Right renal cortex interstitium (tissue), 3 donors: ENCODE measurements at regions not wholly inside any gene's neighbourhood (a gene's known extent, or its start where the extent isn't known, plus 50 kb on each side); places are given as distances from the start of the nearest gene placed in this dataset.
"Not testable (repeated sequence)": the region's sequence is repeated elsewhere in the genome, so short reads cannot be mapped to it uniquely, and the experiment has no call there.

Experiments
- DNase-seq, 3 donors: peaks; one replicate each; pipeline ENCODE4 v3.0.0-alpha.2; 2013; ENCODE audit warnings: low read depth in 3 of 3, low spot score in 2 of 3

DNA sequence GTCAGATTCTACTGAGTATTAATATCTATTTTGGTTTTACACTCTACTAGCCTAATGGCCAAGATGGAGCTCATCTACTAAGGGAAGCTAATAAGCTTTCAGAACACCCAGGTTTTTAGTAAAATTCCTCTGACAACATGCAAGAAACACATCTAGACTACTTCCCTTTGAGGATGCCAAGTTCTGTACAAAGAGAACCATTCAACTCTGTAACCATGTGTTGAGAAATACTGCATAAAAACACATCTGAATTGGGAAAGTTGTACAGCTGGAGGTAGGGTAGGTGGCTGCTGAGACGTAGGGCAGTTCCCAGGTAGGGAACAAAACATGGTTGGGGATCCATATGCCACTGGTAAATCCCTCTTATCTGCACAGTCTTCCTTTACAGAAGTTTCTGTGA lies 66.2 kb downstream of the SC5D start:
- no peak for DNase-seq

DNA sequence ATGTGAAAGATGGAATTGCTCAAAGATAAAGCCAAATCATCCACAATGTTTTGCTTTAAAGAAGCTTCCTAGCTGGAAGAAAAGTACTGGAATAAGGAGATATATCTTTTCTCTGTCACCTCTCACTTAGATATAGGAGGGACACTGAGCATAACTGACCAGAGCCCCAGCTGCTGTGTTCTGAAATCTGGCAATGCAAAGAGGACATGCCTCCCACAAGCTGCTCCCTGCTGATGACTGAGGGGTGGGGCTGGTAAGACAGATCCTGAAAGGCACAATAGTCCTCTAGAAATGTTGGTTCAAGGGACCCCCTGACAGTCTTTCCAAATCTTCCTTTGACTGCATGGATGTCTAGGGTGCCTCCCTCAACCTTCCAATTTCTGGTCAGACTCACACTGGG lies 67.0 kb downstream of the SC5D start:
- no peak for DNase-seq

DNA sequence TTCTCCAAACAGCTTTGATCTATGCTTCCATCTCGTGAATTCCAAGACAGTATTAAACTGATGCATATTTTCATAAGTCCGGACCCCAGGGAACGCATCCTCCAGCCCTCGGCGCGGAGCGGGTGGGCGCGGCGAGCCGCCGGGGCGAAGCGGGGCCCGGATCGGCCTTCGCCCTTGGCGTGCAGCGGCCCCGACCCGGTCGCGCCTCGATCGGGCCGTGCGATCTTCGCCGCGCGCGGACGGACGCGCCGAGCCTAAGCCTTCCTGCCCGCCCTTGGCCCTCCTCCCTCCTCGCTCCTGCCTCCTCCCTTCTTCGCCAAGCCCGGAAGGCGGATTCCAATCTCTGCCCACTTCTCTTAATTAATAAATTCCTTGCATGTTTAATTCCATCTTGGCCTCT lies 70.4 kb downstream of the SC5D start:
- DNase-seq = not testable (repeated sequence)

DNA sequence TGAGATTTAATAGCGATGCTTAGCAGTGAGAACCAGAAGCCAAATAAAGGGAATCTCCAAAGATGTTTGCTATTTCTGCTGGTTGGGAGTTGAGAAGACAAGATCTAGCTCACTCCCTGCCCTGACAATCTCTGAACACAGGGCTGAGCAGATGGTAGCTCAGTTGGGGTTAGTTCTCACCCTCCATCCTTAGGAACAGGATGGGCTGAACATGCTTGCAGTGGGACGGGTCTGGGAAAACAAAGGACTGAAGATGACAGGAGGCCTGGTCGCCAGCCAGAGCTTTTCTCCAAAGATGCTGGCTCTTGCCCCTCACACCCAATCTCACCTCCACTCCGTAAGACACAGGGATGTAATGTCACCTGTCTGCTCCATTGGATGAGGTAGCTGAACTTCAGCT lies 72.7 kb downstream of the SC5D start:
- no peak for DNase-seq

DNA sequence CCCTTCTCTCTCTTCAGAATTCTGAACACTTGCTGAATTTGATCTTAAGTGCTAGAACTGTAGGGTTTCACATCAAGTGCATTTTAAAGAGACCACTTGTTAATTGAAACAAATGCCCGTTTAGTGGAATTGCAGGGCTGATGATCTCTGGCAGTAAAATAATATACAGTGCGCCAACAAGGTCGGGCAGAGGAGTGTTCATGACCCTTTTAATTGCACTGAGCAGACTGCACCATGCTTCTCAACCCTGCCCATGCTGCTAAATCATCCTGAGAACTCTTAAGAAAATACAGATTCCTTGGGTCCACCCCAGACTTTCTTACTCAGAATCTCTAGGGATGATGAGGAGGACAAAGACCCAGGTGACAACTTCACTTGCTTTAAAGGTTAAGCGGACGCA lies 73.5 kb downstream of the SC5D start:
- no peak for DNase-seq

DNA sequence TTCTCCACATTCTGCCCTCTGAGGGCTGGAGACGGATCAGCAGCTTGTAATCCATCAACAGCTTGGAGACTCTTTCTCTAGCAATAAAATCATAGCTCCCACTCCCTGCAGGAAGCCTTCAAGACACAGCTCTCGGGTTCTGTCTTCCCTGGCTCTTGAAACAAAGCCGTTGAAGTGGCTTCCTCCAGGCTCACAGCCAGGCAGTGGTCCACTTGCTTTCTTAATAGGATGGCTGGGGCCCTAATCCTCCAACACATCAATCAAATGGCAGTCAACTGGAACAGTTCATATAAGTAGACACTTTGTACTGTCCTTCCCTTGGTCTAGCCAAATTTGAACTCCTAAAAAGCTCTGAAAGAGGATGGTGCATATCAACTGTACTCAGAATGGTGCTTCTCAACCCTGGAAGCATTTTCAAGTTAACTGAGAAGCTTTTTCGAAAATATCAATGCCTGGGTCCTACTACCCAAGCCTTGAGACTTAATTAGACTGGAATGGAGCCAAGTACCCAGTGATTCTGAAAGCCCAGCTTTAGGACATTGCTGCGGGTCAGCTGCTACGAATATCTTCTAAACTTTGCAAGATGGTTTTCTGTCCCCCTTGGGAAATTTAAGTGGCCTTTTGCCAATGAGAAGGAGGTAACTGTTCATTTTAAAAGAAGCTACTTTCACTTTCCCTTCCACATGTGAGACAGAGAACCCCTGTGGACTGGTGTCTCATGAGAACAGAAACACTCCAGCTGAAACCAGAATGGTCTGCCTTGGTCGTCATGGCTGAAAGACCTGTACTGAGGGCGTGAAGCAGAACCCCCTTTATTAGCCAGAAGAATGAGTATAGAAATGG lies 74.7 kb downstream of the SC5D start:
- peak in 2 of 3 donors; percentile 33 to 43 for DNase-seq

DNA sequence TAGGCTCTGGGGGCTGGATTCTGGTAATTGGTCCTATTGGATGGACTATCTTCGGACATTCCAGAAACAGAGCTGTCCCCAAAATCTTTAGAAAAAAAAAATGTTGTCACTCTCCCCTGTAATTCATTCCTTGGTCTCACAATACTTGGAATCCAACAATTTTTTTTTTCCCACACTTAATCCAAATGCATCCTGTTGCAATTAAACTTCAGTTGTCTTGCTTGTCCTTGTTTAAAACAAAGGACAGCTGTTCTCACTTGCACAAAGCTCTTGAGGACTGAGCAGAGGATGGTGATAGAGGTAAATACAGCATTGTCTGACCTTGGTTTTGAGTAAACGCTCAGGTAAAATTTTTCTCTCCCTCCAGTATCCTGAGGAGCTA lies 75.3 kb downstream of the SC5D start:
- DNase-seq = no peak

DNA sequence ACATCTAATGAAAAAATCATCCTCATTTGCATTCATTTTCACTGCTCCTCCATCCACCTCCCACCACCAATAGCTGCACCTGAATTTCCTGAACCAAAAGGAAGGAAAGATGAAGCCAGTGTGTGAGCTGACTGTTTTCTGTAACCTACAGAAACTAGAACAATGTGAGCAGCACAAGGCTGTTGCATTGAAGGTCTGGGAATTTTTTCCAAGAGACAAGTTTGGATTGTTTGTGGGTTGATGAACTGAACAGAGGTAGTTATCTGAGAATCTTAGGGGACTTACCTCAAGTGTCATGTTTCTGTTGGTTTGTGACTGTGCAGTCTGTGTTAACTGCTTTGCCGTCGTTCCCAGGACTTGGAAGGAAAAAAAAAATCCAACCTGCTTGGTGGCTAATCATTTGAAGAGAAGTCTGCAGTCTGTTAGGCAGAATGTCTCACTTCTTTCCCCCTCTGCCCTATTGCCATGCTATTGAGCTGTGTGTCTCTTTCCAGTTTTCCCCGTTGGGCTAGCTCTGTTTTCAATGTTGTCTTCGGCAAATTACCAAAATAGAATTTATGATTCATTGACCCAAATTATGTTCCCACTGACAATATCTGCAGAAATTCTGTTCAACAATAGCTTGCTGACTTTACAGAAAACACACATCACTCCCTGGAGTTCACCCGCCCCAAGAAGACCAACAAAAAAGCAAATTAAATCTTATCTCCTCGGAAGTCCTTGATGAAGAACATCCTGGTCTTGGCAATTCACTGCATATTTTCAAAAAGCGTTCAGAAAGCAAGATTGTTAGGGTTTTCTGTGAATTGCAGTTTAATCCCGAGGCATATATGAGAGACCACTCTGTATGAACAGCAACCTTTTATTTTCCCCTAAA lies 76.0 kb downstream of the SC5D start:
- no peak for DNase-seq

DNA sequence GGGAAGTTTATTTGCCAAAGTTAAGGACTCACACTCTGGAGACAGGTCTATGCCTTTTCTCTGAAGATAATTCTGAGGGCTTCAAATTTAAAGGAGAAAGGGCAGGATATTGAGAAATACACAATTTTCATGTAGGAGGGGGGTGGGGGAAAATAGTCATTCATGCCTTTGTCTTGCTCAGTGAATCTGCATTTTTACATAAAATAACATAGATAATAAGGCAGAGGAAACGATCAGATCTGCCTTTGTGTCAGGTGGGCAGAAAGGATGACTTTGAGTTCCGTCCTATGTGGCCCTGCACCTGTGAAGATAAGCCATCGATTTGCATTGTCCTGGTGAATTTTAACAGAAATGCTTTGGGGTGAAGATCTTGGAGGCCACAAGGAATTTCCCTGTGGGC lies 76.8 kb downstream of the SC5D start:
- DNase-seq = no peak

DNA sequence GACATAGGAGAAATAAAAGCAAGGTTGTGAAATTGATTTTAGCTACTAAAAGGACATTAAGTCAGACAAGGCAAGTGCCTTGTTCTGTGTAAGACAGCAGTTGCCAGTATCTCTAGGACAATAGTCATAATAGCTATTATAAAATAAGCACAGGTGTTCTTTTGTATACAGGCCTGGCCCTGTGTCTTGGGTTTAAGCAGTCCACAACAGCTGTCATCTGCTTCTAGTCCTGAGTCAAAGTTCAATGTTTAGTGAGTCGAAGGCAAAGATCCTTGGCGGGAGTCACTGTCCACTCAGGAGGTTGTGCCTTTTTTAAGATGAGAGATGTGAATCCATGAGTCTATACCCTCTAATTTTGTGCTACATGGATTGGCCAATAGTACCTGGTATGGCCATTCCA lies 79.5 kb downstream of the SC5D start:
- DNase-seq = no peak

DNA sequence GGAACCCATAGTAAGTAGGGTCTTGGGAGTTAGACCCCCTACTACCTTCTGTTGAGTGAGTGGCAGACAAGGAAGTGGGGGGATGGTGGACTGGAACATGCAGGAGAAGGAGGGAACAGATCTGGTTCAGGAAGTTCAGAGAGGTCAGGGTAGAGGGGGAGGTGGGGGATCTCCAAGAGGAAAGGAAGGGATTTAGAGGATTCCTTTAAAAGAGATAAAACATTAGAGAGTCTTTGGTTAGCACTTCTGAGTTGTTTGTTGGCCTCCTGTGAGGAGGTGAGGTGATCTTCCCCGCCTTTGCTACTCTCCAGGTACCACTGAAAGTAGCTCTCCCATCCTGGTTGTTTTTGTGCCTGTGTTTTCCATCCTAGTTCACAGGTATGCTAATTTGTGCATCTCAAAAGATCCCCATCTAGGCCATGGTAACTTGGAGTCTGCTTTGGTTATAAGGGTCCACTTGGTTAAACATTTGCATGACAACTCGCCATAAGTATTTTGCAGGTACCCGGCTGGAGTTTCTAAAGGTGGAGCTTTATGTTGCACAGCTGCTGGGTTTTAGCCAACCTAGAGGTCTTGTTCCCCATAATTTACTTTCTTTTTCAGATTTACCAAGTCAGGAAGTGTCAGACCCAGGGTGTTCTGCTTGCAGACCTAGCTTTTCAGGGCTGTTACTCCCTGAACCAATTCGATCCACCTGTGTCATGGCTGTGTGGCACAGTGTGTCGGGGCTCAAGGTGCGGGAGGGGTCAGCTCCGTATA lies 79.3 kb upstream of the SORL1 start:
- DNase-seq = no peak

DNA sequence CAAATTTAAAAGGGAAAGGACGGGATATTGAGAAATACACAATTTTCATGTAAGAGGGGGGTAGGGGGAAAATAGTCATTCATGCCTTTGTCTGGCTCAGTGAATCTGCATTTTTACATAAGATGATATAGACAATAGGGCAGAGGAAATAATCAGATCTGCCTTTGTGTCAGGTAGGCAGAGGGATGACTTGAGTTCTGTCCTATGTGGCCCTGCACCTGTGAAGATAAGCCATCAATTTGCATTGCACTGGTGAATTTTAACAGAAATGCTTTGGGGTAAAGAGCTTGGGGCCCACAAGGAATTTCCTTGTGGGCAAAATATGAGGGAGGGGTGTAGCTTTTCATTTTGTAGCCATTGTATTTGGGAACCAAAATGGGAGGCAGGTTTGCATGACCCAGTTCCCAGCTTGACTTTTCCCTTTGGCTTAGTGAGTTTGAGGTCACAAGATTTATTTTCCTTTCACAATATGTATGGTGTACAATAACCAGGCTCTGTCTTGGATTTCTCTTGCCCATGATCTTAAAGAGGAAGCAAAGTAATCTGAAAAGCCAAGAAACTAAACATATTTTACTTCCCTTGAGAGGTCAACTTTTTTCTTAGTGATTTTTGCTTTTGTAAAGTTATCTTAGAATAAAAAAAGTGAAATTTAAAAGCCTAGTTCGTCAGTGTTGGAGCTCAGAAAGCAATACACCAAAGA lies 77.7 kb upstream of the SORL1 start:
- DNase-seq = no peak

DNA sequence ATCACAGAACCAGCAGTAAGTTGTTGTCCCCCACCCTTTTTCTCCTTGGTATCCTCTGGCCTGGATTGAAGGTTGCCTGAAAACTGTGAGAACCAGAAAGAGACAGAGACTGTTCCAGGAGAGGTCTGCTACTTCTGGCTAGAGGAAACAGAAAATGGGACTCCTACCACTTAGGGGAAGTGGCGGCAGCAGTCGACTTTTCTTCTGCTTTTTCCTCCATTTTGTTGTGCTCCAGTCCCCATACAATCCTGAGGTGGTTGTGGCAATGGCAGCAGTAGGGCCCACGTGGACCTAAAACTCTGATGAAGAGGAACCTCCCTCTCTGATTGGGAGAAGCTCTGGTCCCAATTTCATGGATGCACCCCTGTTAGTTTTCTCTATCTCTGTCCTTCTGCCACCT lies 76.0 kb upstream of the SORL1 start:
- no peak for DNase-seq

DNA sequence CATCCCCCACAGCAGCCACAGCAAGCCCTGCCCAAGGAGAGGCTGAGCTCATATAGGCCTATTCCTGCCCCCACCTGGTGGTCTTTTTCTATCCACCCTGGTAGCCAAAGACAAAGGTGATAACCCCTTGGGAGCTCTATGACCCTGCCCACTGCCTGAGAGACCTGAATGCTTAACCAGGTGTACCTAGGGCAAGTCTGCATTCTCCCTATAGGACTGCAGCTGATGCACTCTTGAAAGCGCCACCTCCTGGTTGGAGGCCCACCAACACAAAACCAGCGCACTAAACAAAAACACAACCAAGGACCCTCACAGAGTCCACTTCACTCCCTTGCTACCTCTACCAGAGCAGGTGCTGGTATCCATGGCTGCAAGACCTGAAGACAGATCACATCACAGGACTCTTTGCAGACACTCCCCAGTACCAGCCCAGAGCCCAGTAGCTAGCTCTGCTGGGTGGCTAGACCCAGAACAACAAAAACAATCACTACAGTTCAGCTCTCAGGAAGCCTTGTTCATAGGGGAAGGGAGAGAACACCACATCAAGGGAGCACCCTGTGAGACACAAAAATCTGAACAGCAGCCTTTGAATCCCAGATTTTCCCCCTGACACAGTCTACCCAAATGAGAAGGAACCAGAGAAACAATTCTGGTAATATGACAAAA lies 72.8 kb upstream of the SORL1 start:
- not testable (repeated sequence) for DNase-seq

DNA sequence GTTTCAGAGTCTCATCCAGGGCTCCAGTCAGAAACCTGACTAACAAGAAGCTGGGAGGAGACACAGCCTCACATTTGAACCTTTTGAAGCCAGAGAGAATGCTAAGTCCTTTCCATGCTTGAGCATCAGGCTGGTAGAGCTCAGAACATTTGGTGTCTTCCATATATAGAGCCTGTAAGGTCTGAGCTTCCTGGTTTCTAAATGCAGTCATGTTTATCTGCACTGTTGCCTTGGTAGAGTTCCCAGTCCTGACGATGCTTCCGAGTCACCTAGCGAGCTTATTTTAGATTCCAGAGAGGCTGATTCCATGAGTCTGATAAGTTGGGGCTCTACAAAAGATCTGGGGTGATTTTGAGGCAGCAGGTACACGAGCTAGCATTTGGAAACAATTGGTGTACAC lies 68.4 kb upstream of the SORL1 start:
- no peak for DNase-seq

DNA sequence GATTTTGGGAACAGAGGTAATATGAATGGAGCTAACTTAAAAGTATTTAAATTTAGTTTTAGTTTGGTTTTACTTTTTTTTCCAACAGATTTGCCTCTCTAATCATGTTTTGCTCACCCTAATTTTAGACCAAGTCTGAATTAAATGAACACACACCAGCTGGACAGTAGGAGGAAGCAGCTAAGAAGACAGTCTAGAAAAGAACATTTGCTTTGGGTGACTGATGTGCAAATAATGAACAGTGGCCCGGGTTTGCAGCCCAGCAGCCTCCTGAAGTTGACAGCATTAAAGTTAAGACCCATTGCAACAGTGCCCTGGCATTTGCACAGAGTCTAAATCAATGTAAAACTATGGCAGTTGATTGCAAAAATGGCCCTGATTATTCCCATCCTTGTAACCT lies 66.4 kb upstream of the SORL1 start:
- DNase-seq = no peak
